GM13977 (cell line): ENCODE measurements at regions not wholly inside any gene's neighbourhood (a gene's known extent, or its start where the extent isn't known, plus 50 kb on each side); places are given as distances from the start of the nearest gene placed in this dataset.

Experiments
- DNase-seq: peaks from one replicate; pipeline ENCODE4 v3.0.0; 2012; ENCODE audit warnings: low spot score
- in situ Hi-C: fragments of 300-500 bp; cut with MboI; formaldehyde crosslinking; loops from one replicate; pipeline ENCODE4 v1.12.0; 2022; ENCODE audit warnings: low sequenced_read_pairs, low pct_unique_long_range_greater_than_20kb, mixed read lengths, inconsistent platforms; ENCODE audit not compliant: unreplicated experiment
- TF ChIP-seq, protein P1 (sequence below): IDR thresholded peaks from 2 replicates; pipeline ENCODE4 v1.5.1; 2012; ENCODE audit warnings: mild to moderate bottlenecking, control low read depth; ENCODE audit not compliant: insufficient read depth; ENCODE audit errors: extremely low read depth, missing control alignments

DNA sequence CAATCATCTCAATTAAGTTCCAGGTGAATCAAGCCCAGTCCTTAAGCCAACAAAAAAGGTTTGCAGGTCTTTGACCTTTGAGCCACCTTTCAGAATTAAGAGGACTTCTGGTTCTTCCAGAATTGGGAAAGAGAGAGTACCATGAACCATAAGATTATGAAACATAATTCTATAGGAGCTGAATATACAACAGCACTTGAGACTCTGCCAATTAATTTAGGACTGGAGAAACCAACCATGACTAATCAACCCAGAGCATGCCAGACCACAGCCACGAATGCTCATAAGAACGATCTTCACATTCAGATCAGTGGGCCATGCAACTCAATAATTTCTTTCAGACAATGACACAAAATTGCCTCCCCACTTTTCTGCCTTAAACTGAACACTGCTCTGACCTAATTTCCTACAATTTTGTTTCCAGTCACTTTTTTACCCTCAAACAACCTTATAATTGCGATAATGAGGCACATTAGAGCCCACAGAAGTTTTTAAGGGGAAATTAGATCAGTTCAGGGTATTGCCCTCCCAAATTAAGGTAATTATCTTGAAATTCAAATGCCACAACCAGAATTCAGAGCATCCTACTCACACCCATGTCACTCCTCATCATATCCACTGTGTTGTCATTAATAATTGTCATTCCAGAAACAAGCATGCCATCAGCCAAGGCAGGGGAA lies 213.4 kb downstream of the ATPSCKMT start:
- DNase-seq, result no peak
- TF ChIP-seq, protein P1, sequence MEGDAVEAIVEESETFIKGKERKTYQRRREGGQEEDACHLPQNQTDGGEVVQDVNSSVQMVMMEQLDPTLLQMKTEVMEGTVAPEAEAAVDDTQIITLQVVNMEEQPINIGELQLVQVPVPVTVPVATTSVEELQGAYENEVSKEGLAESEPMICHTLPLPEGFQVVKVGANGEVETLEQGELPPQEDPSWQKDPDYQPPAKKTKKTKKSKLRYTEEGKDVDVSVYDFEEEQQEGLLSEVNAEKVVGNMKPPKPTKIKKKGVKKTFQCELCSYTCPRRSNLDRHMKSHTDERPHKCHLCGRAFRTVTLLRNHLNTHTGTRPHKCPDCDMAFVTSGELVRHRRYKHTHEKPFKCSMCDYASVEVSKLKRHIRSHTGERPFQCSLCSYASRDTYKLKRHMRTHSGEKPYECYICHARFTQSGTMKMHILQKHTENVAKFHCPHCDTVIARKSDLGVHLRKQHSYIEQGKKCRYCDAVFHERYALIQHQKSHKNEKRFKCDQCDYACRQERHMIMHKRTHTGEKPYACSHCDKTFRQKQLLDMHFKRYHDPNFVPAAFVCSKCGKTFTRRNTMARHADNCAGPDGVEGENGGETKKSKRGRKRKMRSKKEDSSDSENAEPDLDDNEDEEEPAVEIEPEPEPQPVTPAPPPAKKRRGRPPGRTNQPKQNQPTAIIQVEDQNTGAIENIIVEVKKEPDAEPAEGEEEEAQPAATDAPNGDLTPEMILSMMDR, result no peak
- in situ Hi-C loops, result no loop called here

- no peak for DNase-seq
These were observed 215.7 kb downstream of the ATPSCKMT start for GRCh38 chr5:10034001-10034400.

GRCh38 chr5:10031817-10032216 lies 217.9 kb downstream of the ATPSCKMT start:
- TF ChIP-seq, protein P1, result no peak
- DNase-seq, result no peak
- in situ Hi-C loops, result no loop called here

More at GRCh38 chr5:10034001-10034400, 215.7 kb downstream of the ATPSCKMT start:
- in situ Hi-C loops, result no loop called here
- TF ChIP-seq, protein P1, result no peak

GRCh38 chr5:10030219-10030831 lies 219.4 kb downstream of the ATPSCKMT start:
- in situ Hi-C loops, result no loop called here
- DNase-seq, result no peak
- TF ChIP-seq, protein P1, result peak; percentile 36

DNA sequence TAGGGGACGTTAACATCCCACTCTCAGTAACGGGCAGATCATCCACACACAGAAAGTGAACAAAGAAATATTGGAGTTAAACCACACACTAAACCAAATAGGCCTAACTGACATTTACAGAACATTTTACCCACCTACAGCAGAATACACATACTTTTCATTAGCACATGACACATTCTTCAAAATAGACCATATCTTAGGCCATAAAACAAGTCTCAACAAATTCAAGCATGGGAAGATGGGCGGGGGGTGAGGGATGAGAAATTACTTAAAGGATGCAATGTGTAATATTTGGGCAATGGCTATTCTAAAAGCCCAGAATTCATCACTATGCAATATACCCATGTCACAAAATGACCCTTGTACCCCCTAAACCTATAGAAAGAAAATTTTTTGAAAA lies 226.2 kb downstream of the ATPSCKMT start:
- TF ChIP-seq, protein P1, result no peak
- DNase-seq, result no peak
- in situ Hi-C loops, result no loop called here

DNA sequence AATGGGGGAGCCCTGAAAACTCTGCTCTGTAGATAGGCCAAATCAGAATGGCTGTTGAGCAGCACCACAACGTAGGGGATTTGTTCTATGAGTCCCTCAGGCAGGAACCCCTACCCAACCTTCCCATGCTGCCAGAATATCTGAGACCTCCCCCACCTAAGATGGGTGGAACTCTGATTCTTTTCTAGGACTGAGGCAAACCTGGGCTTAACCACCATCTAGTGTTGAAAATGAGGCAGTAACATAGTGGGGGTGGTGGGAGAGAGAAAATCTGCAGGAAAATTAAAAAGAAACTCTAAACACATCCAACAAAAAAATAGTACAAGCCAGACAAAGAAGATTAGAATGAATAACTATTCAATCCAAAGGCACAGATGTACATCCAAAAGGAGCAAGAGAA lies 228.4 kb downstream of the ATPSCKMT start:
- in situ Hi-C loops, result no loop called here
- TF ChIP-seq, protein P1, result no peak
- DNase-seq, result no peak

DNA sequence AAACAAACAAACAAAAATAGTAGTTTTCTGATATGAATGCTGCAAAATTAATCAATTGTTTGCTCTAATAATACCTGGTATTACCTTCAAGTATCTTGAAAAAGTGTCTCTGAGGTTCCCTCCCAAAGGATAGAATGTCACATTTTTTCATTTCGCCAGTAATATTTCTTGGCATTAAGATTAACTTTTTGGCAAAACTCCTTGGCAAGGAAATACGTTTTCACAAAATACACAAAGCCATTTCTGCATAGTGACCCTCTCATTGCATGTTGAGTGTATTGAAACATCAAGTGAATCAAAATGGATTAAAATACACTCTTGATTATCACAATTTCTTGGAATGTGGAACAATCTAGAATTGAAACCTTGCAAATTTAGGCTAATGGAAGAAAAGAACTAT lies 230.5 kb downstream of the ATPSCKMT start:
- TF ChIP-seq, protein P1, result no peak
- in situ Hi-C loops, result no loop called here
- no peak for DNase-seq
